Tibial nerve (tissue), 4 donors: ENCODE measurements at regions not wholly inside any gene's neighbourhood (a gene's known extent, or its start where the extent isn't known, plus 50 kb on each side); places are given as distances from the start of the nearest gene placed in this dataset.

Source experiments
- DNase-seq, 2 donors: peaks; one replicate each; pipeline ENCODE4 v3.0.0-alpha.2; 2019; ENCODE audit warnings: low spot score in 2 of 2
- H3K27ac ChIP-seq, 4 donors: fragments of 200-600 bp; sonication (generic) in 3 of 4; one replicate each; pipeline ENCODE4 v1.5.1; 2017 to 2019; ENCODE audit warnings: mild to moderate bottlenecking in 1 of 4
- H3K27me3 ChIP-seq, 2 donors: fragments of 200-600 bp; sonication (generic) in 1 of 2; one replicate each; pipeline versions ENCODE4 v1.5.1 to v1.6.0; 2017 to 2019
- H3K36me3 ChIP-seq, 3 donors: fragments of 200-600 bp; sonication (generic); one replicate each; pipeline ENCODE4 v1.5.1; 2018 to 2019
- H3K4me1 ChIP-seq, 4 donors: fragments of 200-600 bp; sonication (generic) in 3 of 4; one replicate each; pipeline ENCODE4 v1.5.1; 2017 to 2019
- H3K4me3 ChIP-seq, 4 donors: fragments of 200-600 bp; sonication (generic) in 3 of 4; one replicate each; pipeline ENCODE4 v1.5.1; 2017 to 2019; ENCODE audit warnings: mild to moderate bottlenecking in 1 of 4, moderate library complexity in 1 of 4
- H3K9me3 ChIP-seq, 4 donors: fragments of 200-600 bp; sonication (generic) in 3 of 4; one replicate each; pipeline ENCODE4 v1.5.1; 2017 to 2019
- EP300 ChIP-seq, 2 donors: sonication (generic); formaldehyde crosslinking; IDR thresholded peaks; one replicate each; pipeline ENCODE4 v1.6.1; 2017; ENCODE audit warnings: antibody characterized with exemption in 2 of 2, mild to moderate bottlenecking in 1 of 2
- POLR2A ChIP-seq, 2 donors: fragments of 450-650 bp; IDR thresholded peaks; one replicate each; pipeline ENCODE4 v1.6.1; 2017; ENCODE audit warnings: antibody characterized with exemption in 2 of 2, mild to moderate bottlenecking in 2 of 2, moderate library complexity in 2 of 2
- WGBS, 2 donors: methylation state at CpG; one replicate each; pipeline ENCODE4 v1.1.5; 2018; 5-methylcytosine and 5-hydroxymethylcytosine counted together
- TF ChIP-seq, protein P1 (sequence below), 5 experiments: fragments of 200-600 bp in 3 of 5; fragments of 450-650 bp in 2 of 5; sonication (generic) in 3 of 5; IDR thresholded peaks; one replicate each; pipeline ENCODE4 v1.5.1; 2016 to 2019; ENCODE audit warnings: antibody characterized with exemption in 5 of 5, mild to moderate bottlenecking in 3 of 5, moderate library complexity in 2 of 5

DNA sequence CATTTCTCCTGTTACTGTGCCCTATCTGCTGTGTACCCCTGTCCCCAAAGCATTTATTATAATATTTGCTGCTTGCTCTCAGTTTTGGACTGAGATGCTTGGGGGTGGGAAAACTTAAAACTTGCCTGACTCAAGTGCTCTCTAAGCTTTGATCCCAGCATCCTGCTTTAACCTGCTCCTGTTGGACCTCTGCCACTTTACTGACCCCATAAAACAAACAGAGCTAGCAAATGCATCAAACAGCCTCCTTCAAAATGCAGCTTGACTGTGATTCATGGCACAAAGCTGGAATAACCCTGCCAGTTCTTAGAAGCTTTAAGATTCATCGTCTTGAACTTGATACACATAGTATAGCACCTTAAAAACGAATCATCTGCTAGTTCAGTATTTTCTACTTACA, 212.5 kb downstream of the DEPDC1B start:
- Histone ChIP-seq H3K9me3 (no peaks in the 10 kb centered on the region), H3K27me3 (no peaks in the 10 kb centered on the region), H3K27ac (no peak overlapping the region), H3K4me3 (no peak overlapping the region), H3K4me1 (no peaks in the 10 kb centered on the region), H3K36me3 (no peaks in the 10 kb centered on the region)
- 45 to 48% methylated on average over 2 of the region's 2 CpGs for WGBS, 2 donors
- no peak for TF ChIP-seq EP300 (IDR thresholded peaks at IDR 0.05)
- TF ChIP-seq, protein P1, sequence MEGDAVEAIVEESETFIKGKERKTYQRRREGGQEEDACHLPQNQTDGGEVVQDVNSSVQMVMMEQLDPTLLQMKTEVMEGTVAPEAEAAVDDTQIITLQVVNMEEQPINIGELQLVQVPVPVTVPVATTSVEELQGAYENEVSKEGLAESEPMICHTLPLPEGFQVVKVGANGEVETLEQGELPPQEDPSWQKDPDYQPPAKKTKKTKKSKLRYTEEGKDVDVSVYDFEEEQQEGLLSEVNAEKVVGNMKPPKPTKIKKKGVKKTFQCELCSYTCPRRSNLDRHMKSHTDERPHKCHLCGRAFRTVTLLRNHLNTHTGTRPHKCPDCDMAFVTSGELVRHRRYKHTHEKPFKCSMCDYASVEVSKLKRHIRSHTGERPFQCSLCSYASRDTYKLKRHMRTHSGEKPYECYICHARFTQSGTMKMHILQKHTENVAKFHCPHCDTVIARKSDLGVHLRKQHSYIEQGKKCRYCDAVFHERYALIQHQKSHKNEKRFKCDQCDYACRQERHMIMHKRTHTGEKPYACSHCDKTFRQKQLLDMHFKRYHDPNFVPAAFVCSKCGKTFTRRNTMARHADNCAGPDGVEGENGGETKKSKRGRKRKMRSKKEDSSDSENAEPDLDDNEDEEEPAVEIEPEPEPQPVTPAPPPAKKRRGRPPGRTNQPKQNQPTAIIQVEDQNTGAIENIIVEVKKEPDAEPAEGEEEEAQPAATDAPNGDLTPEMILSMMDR (IDR thresholded peaks at IDR 0.05), result no peak
- TF ChIP-seq POLR2A (IDR thresholded peaks at IDR 0.05), result no peak
- DNase-seq, result no peak

DNA sequence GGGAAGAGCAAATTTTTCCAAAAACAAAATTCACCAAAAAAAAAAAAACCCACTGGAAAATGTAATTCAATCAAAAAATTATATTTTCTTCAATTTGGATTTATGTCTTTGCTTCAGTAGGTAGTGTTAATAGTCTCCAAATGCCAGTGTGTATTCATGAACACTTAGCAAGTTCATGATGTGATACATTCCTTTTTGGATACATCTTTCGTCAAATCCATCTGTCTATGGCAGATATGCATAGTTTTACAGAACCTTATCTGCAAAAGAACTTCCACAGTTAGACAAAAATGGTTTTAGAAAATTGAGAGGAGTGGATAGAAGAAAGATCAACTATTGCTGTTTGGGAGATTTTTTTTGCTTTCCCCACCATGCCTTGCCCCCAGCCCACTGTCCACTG, 214.6 kb downstream of the DEPDC1B start:
- Histone ChIP-seq H3K4me1 (no peaks in the 10 kb centered on the region), H3K36me3 (no peaks in the 10 kb centered on the region)

DNA sequence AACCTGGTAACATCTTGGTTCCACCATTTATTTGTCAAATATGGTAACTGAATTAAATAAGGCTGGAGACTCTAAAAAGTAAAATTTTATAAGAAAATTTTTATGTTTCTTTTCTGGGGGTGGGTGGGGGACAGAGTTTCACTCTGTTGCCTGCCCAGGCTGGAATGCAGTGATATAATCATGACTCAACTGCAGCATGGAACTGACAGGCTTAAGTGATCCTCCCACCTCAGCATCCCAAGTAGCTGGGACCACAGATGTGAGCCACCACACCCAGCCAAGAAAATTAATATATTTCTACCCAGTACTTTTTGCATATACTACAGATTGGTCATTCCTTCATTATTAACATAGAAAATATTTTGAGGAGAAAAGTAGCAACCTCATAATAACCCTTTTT, 216.9 kb downstream of the DEPDC1B start:
- Histone ChIP-seq H3K36me3 (no peaks in the 10 kb centered on the region), H3K27me3 (no peaks in the 10 kb centered on the region), H3K4me1 (no peaks in the 10 kb centered on the region), H3K9me3 (no peaks in the 10 kb centered on the region), H3K4me3 (no peak overlapping the region), H3K27ac (no peak overlapping the region)
- no peak for TF ChIP-seq POLR2A (IDR thresholded peaks at IDR 0.05)
- TF ChIP-seq, protein P1 (IDR thresholded peaks at IDR 0.05), result no peak
- no peak for TF ChIP-seq EP300 (IDR thresholded peaks at IDR 0.05)
- DNase-seq, result no peak

More for the DNA sequence above, 214.6 kb downstream of the DEPDC1B start:
- Histone ChIP-seq H3K27me3 (no peaks in the 10 kb centered on the region), H3K4me3 (no peak overlapping the region), H3K9me3 (no peaks in the 10 kb centered on the region), H3K27ac (no peak overlapping the region)
- DNase-seq, result no peak
- TF ChIP-seq, protein P1 (IDR thresholded peaks at IDR 0.05), result no peak
- TF ChIP-seq POLR2A (IDR thresholded peaks at IDR 0.05), result no peak
- TF ChIP-seq EP300 (IDR thresholded peaks at IDR 0.05), result no peak
- WGBS, 2 donors, result 86 to 95% methylated on average over 1 of the region's 1 CpG

GRCh38 chr5:60482301-60482700, 217.7 kb downstream of the DEPDC1B start:
- Histone ChIP-seq H3K27me3 (no peaks in the 10 kb centered on the region), H3K27ac (no peak overlapping the region), H3K36me3 (no peaks in the 10 kb centered on the region), H3K9me3 (no peaks in the 10 kb centered on the region), H3K4me3 (no peak overlapping the region), H3K4me1 (no peaks in the 10 kb centered on the region)
- 46 to 96% methylated on average over 1 of the region's 1 CpG for WGBS, 2 donors
- DNase-seq, result no peak
- no peak for TF ChIP-seq EP300 (IDR thresholded peaks at IDR 0.05)
- no peak for TF ChIP-seq POLR2A (IDR thresholded peaks at IDR 0.05)
- TF ChIP-seq, protein P1 (IDR thresholded peaks at IDR 0.05), result no peak

DNA sequence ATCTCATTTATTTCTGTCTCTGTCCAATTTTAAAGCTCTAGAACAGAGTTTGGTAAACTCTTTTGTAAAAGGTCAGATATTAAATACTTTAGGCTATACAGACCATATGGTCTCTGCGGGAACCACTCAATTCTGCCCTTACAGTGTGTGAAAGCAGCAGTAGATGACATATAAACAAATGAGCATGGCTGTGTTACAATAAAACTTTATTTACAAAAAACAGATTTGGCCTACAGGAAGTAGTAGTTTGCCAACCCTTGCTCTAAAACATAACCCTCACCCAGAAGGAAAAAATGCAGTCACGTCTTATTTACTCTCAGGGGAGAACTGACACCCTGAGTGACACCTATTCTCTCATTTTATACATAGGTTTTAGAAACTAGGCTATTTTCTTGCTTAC, 220.4 kb downstream of the DEPDC1B start:
- H3K4me1 ChIP-seq, result no peaks in the 10 kb centered on the region
- H3K27me3 ChIP-seq, result no peaks in the 10 kb centered on the region
- DNase-seq, result no peak
- H3K4me3 ChIP-seq, result no peak overlapping the region
- TF ChIP-seq, protein P1 (IDR thresholded peaks at IDR 0.05), result no peak
- TF ChIP-seq POLR2A (IDR thresholded peaks at IDR 0.05) (no peak), EP300 (IDR thresholded peaks at IDR 0.05) (no peak)
- no peaks in the 10 kb centered on the region for H3K9me3 ChIP-seq
- WGBS, 2 donors, result 91 to 92% methylated on average over 2 of the region's 2 CpGs
- H3K36me3 ChIP-seq, result no peaks in the 10 kb centered on the region
- H3K27ac ChIP-seq, result no peak overlapping the region
